IMR-90 (cell line): ENCODE measurements at regions not wholly inside any gene's neighbourhood (a gene's known extent, or its start where the extent isn't known, plus 50 kb on each side); places are given as distances from the start of the nearest gene placed in this dataset.

ENCODE experiments used
- ATAC-seq: fragments of 200-7000 bp; cut with Tn5 transposase; 2 replicates; pipeline ENCODE4 v1.9.1; 2020; ENCODE audit warnings: low read depth, mild to moderate bottlenecking, moderate library complexity
- BruUV-seq: library from RNA; stranded (reverse); fragments of 400-500 nt; replicated peaks from 2 replicates; lab custom pipeline; 2021; lab: Mats Ljungman, UMichigan
- CTCF ChIA-PET: fragments of 300-600 bp; formaldehyde crosslinking; extraction: SDS; loops from one replicate; lab custom pipeline; 2021; ENCODE audit warnings: antibody characterized with exemption; lab: Yijun Ruan, JAX
- POLR2A ChIA-PET: fragments of 300-600 bp; sonication (Branson Sonifier 250); formaldehyde crosslinking; loops from one replicate; lab custom pipeline; 2022; ENCODE audit warnings: antibody characterized with exemption; ENCODE audit not compliant: unreplicated experiment; lab: Charles Lee
- DNase-seq: peaks from one replicate; pipeline ENCODE4 v3.0.0; 2013
- H2AFZ ChIP-seq: replicated peaks from 2 replicates; pipeline ENCODE3; 2013; ENCODE audit warnings: low read length, mild to moderate bottlenecking; ENCODE audit not compliant: poor library complexity
- H2AK5ac ChIP-seq: 2 replicates; pipeline ENCODE4 v1.6.1; 2013; ENCODE audit warnings: low read depth, low read length, inconsistent platforms
- H2AK9ac ChIP-seq: replicated peaks from 2 replicates; pipeline ENCODE3; 2013; ENCODE audit warnings: mild to moderate bottlenecking, low read depth, low read length, moderate library complexity; ENCODE audit not compliant: poor library complexity
- H2BK120ac ChIP-seq: 2 replicates; pipeline ENCODE4 v1.6.1; 2013; ENCODE audit warnings: low read depth, low read length, inconsistent platforms
- H2BK15ac ChIP-seq: 3 replicates; pipeline ENCODE4 v1.6.1; 2013; ENCODE audit warnings: low read depth, low read length, inconsistent platforms
- H2BK20ac ChIP-seq: 2 replicates; pipeline ENCODE4 v1.6.1; 2013; ENCODE audit warnings: low read depth, mild to moderate bottlenecking, inconsistent platforms, low read length, moderate library complexity
- H2BK5ac ChIP-seq: 2 replicates; pipeline ENCODE4 v1.6.1; 2013; ENCODE audit warnings: mild to moderate bottlenecking, low read depth, low read length, inconsistent platforms; ENCODE audit not compliant: poor library complexity, severe bottlenecking
- H3K14ac ChIP-seq: replicated peaks from 2 replicates; pipeline ENCODE4 v1.6.1; 2013; ENCODE audit warnings: low read depth, low read length, inconsistent platforms
- H3K18ac ChIP-seq: 2 replicates; pipeline ENCODE4 v1.6.1; 2013; ENCODE audit warnings: low read depth, low read length, control low read depth
- H3K23ac ChIP-seq: 2 replicates; pipeline ENCODE4 v1.6.1; 2013; ENCODE audit warnings: low read depth, low read length, inconsistent platforms
- H3K27ac ChIP-seq: 2 replicates; pipeline ENCODE4 v1.5.1; 2013; ENCODE audit warnings: mild to moderate bottlenecking, control low read depth, low read length; ENCODE audit not compliant: insufficient read depth
- H3K27me3 ChIP-seq: 2 replicates; pipeline ENCODE4 v1.6.1; 2013; ENCODE audit warnings: low read length; ENCODE audit not compliant: control insufficient read depth, insufficient read depth
- H3K36me3 ChIP-seq: 2 replicates; pipeline ENCODE4 v1.6.1; 2013; ENCODE audit warnings: low read length, mixed read lengths; ENCODE audit not compliant: control insufficient read depth, insufficient read depth
- H3K4ac ChIP-seq: 2 replicates; pipeline ENCODE4 v1.6.1; 2013; ENCODE audit warnings: low read depth, low read length, inconsistent platforms
- H3K4me1 ChIP-seq: 2 replicates; pipeline ENCODE4 v1.6.1; 2013; ENCODE audit warnings: low read length, mixed read lengths; ENCODE audit not compliant: control insufficient read depth, insufficient read depth
- H3K4me2 ChIP-seq: 2 replicates; pipeline ENCODE4 v1.6.1; 2013; ENCODE audit warnings: low read depth, mild to moderate bottlenecking, control low read depth, low read length, moderate library complexity
- H3K4me3 ChIP-seq: 2 replicates; pipeline ENCODE4 v1.5.1; 2013; ENCODE audit warnings: low read depth, mild to moderate bottlenecking, control low read depth, low read length, moderate library complexity; ENCODE audit not compliant: insufficient read depth
- H3K56ac ChIP-seq: 2 replicates; pipeline ENCODE4 v1.6.1; 2013; ENCODE audit warnings: low read length, inconsistent platforms; ENCODE audit not compliant: insufficient read depth; ENCODE audit errors: extremely low read depth
- H3K79me1 ChIP-seq, 2 experiments: 2 replicates each; pipeline ENCODE4 v1.6.1; 2013; ENCODE audit warnings: low read length in 2 of 2, inconsistent platforms in 1 of 2, low read depth in 1 of 2
- H3K9ac ChIP-seq: 2 replicates; pipeline ENCODE4 v1.6.1; 2013; ENCODE audit warnings: low read depth, low read length, control low read depth
- H3K9me1 ChIP-seq: 2 replicates; pipeline ENCODE4 v1.6.1; 2013; ENCODE audit warnings: low read length, inconsistent platforms; ENCODE audit not compliant: insufficient read depth
- H3K9me3 ChIP-seq: 2 replicates; pipeline ENCODE4 v1.6.1; 2013; ENCODE audit warnings: low read length; ENCODE audit not compliant: control insufficient read depth, insufficient read depth
- H4K20me1 ChIP-seq: 2 replicates; pipeline ENCODE4 v1.6.1; 2013; ENCODE audit warnings: low read length, inconsistent platforms; ENCODE audit not compliant: insufficient read depth
- H4K5ac ChIP-seq: 2 replicates; pipeline ENCODE4 v1.6.1; 2013; ENCODE audit warnings: mild to moderate bottlenecking, low read depth, low read length, control low read depth
- H4K8ac ChIP-seq, 2 experiments: 2 replicates each; pipeline ENCODE4 v1.6.1; 2013; ENCODE audit warnings: low read depth in 2 of 2, low read length in 2 of 2, control low read depth in 1 of 2, inconsistent platforms in 1 of 2
- H4K91ac ChIP-seq: 2 replicates; pipeline ENCODE4 v1.6.1; 2013; ENCODE audit warnings: low read depth, low read length, inconsistent platforms; ENCODE audit not compliant: insufficient read depth
- BHLHE40 ChIP-seq: fragments of 150-350 bp; IDR thresholded peaks from 2 replicates; pipeline ENCODE4 v1.6.1; 2016; ENCODE audit warnings: mild to moderate bottlenecking, low read depth, low read length
- CEBPB ChIP-seq: IDR thresholded peaks from 2 replicates; pipeline ENCODE4 v1.6.1; 2012; ENCODE audit warnings: low read depth, low read length, improper control_type of control experiment
- CHD1 ChIP-seq: IDR thresholded peaks from 2 replicates; pipeline ENCODE4 v1.6.1; 2012; ENCODE audit warnings: low read depth, low read length, improper control_type of control experiment
- CTCF ChIP-seq: conservative IDR thresholded peaks from 2 replicates; pipeline ENCODE4 v1.5.1; 2012; ENCODE audit warnings: mild to moderate bottlenecking, low read depth, low read length, improper control_type of control experiment
- ELK1 ChIP-seq: fragments of 150-350 bp; IDR thresholded peaks from 2 replicates; pipeline ENCODE4 v1.6.1; 2016; ENCODE audit warnings: low read depth, mild to moderate bottlenecking, low read length, moderate library complexity, borderline replicate concordance
- FOS ChIP-seq: fragments of 150-350 bp; IDR thresholded peaks from 2 replicates; pipeline ENCODE4 v1.6.1; 2016; ENCODE audit warnings: low read depth, low read length
- MAFK ChIP-seq: IDR thresholded peaks from 2 replicates; pipeline ENCODE4 v1.6.1; 2012; ENCODE audit warnings: low read depth, low read length, improper control_type of control experiment
- MAZ ChIP-seq: IDR thresholded peaks from 2 replicates; pipeline ENCODE4 v1.6.1; 2012; ENCODE audit warnings: low read depth, mild to moderate bottlenecking, low read length, improper control_type of control experiment, moderate library complexity, borderline replicate concordance
- MXI1 ChIP-seq: IDR thresholded peaks from 2 replicates; pipeline ENCODE4 v1.6.1; 2012; ENCODE audit warnings: low read depth, mild to moderate bottlenecking, low read length, moderate library complexity, borderline replicate concordance
- NFE2L2 ChIP-seq: fragments of 150-350 bp; IDR thresholded peaks from 2 replicates; pipeline ENCODE4 v1.6.1; 2016; ENCODE audit warnings: low read depth, mild to moderate bottlenecking, low read length
- POLR2A ChIP-seq: IDR thresholded peaks from 2 replicates; pipeline ENCODE4 v1.6.1; 2012; ENCODE audit warnings: mild to moderate bottlenecking, low read depth, low read length
- RAD21 ChIP-seq: IDR thresholded peaks from 2 replicates; pipeline ENCODE4 v1.6.1; 2012; ENCODE audit warnings: low read length, improper control_type of control experiment
- RCOR1 ChIP-seq: IDR thresholded peaks from 2 replicates; pipeline ENCODE4 v1.6.1; 2012; ENCODE audit warnings: mild to moderate bottlenecking, low read length, improper control_type of control experiment; ENCODE audit not compliant: insufficient replicate concordance
- RFX5 ChIP-seq: IDR thresholded peaks from 2 replicates; pipeline ENCODE4 v1.8.0; 2012; ENCODE audit warnings: low read depth, mild to moderate bottlenecking, low read length, moderate library complexity
- SMC3 ChIP-seq: fragments of 150-350 bp; IDR thresholded peaks from 2 replicates; pipeline ENCODE4 v1.6.1; 2016; ENCODE audit warnings: low read depth, mild to moderate bottlenecking, antibody characterized with exemption, low read length, moderate library complexity
- USF2 ChIP-seq: fragments of 150-350 bp; IDR thresholded peaks from 2 replicates; pipeline ENCODE4 v1.6.1; 2017; ENCODE audit warnings: mild to moderate bottlenecking, antibody characterized with exemption, low read length, low read depth
- WGBS, 2 experiments: methylation state at CpG; one replicate each; pipeline versions ENCODE4 v1.1.5 to v1.1.7; 2013; ENCODE audit warnings: missing lambda C conversion rate in 2 of 2; ENCODE audit not compliant: insufficient read length in 1 of 2; ENCODE audit errors: extremely low coverage in 2 of 2; 5-methylcytosine and 5-hydroxymethylcytosine counted together
- dilution Hi-C: fragments of 300-500 bp; cut with HindIII; formaldehyde crosslinking; loops from one replicate; pipeline ENCODE4 v1.14.3; 2018; ENCODE audit warnings: low sequenced_read_pairs; ENCODE audit not compliant: unreplicated experiment
- in situ Hi-C: fragments of 300-500 bp; cut with MboI; formaldehyde crosslinking; loops from 3 replicates; pipeline ENCODE4 v1.14.3; 2019; ENCODE audit warnings: low sequenced_read_pairs, inconsistent platforms, mixed read lengths
- intact Hi-C: fragments of 100-400 bp; cut with micrococcal nuclease; formaldehyde crosslinking; loops from 2 replicates; pipeline ENCODE4 v1.10.0; 2022

- Histone ChIP-seq H3K27me3 (no peaks in the 10 kb centered on the region), H3K56ac (no peak overlapping the region), H3K27ac (no peak overlapping the region), H3K9me3 (no peaks in the 10 kb centered on the region), H2AK5ac (no peak overlapping the region), H2BK15ac (no peak overlapping the region), H4K91ac (no peak overlapping the region), H2BK5ac (no peak overlapping the region), H3K9ac (no peak overlapping the region), H2BK120ac (no peak overlapping the region), H2AFZ (no peak overlapping the region), H4K5ac (no peak overlapping the region), H3K23ac (no peak overlapping the region), H3K18ac (no peak overlapping the region), H3K9me1 (no peaks in the 10 kb centered on the region), H3K4me1 (no peaks in the 10 kb centered on the region), H3K4ac (no peak overlapping the region), H3K79me1 (no peaks in the 10 kb centered on the region), H2BK20ac (no peak overlapping the region), H3K4me2 (no peak overlapping the region), H3K14ac (no peak overlapping the region), H2AK9ac (no peak overlapping the region), H3K36me3 (no peaks in the 10 kb centered on the region), H3K4me3 (no peak overlapping the region), H4K8ac (no peak overlapping the region), H4K20me1 (no peaks in the 10 kb centered on the region)
- TF ChIP-seq RFX5 (no peak), SMC3 (no peak), CEBPB (no peak), NFE2L2 (no peak), MXI1 (no peak), MAFK (no peak), RCOR1 (no peak), CTCF (no peak), BHLHE40 (no peak), RAD21 (no peak), MAZ (no peak), CHD1 (no peak), FOS (no peak), USF2 (no peak), POLR2A (no peak), ELK1 (no peak)
- intact Hi-C loops = no loop called here
- in situ Hi-C loops = no loop called here
- DNase-seq (no peak), ATAC-seq (no peak)
- BruUV-seq = no TSS peak
- dilution Hi-C loops = no loop called here
- ChIA-PET POLR2A (no interaction called here), CTCF (no interaction called here)
- 43% methylated on average over 5 of the region's 5 CpGs; no CpG with 5 or more reads in 1 of the 2 experiments for WGBS, 2 experiments
These were observed 115.2 kb upstream of the WWC1 start for GRCh38 chr5:168176251-168176650.
